ENCODE measurements at regions not wholly inside any gene's neighbourhood (a gene's known extent, or its start where the extent isn't known, plus 50 kb on each side); places are given as distances from the start of the nearest gene placed in this dataset.

DNA sequence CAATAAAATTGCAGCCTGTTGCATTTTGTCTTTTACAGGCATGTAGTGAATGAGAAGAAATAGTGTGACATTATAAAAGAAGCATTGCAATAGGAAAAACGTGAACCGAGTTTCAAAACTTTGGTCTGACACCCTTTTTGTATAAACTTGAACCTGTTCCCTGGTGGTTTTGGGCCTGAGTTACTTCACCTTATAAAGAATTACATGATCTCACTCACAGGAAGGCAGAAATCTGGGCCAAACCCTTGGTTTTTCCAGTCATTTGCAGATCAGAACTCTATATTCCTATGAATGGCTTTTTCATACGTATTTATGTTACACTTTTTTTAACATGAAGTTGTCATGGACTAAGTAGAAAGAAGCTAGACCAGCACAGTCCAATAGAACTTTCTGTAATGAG lies 138.5 kb upstream of the FLRT2 start:
- TF ChIP-seq POLR2AphosphoS5 (IDR thresholded peaks at IDR 0.05; ENCODE audit: insufficient read depth, low read depth, low read length) (no peak), POLR2A (IDR thresholded peaks at IDR 0.05; ENCODE audit: low read depth, low read length) (no peak), MYC (IDR thresholded peaks at IDR 0.05; ENCODE audit: low read depth, low read length) (no peak)
- TF ChIP-seq, protein P1, sequence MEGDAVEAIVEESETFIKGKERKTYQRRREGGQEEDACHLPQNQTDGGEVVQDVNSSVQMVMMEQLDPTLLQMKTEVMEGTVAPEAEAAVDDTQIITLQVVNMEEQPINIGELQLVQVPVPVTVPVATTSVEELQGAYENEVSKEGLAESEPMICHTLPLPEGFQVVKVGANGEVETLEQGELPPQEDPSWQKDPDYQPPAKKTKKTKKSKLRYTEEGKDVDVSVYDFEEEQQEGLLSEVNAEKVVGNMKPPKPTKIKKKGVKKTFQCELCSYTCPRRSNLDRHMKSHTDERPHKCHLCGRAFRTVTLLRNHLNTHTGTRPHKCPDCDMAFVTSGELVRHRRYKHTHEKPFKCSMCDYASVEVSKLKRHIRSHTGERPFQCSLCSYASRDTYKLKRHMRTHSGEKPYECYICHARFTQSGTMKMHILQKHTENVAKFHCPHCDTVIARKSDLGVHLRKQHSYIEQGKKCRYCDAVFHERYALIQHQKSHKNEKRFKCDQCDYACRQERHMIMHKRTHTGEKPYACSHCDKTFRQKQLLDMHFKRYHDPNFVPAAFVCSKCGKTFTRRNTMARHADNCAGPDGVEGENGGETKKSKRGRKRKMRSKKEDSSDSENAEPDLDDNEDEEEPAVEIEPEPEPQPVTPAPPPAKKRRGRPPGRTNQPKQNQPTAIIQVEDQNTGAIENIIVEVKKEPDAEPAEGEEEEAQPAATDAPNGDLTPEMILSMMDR (IDR thresholded peaks at IDR 0.05; ENCODE audit: extremely low read depth in 1 of 2, insufficient read depth in 1 of 2, low read depth in 1 of 2, low read length in 2 of 2), result no peak
